Testis (tissue), 2 donors: ENCODE measurements at regions not wholly inside any gene's neighbourhood (a gene's known extent, or its start where the extent isn't known, plus 50 kb on each side); places are given as distances from the start of the nearest gene placed in this dataset.

Experiments used
- DNase-seq: peaks from one replicate; pipeline ENCODE4 v3.0.0-alpha.2; 2019
- H3K27ac ChIP-seq, 2 donors: fragments of 200-600 bp; sonication (generic); one replicate each; pipeline ENCODE4 v1.5.1; 2019
- H3K27me3 ChIP-seq: fragments of 200-600 bp; sonication (generic); one replicate; pipeline ENCODE4 v1.5.1; 2019
- H3K36me3 ChIP-seq: fragments of 200-600 bp; sonication (generic); one replicate; pipeline ENCODE4 v1.5.1; 2017; ENCODE audit warnings: low read depth; ENCODE audit errors: missing control alignments
- H3K4me1 ChIP-seq: fragments of 200-600 bp; sonication (generic); one replicate; pipeline ENCODE4 v1.5.1; 2019
- H3K4me3 ChIP-seq, 2 donors: fragments of 200-600 bp; sonication (generic); one replicate each; pipeline ENCODE4 v1.5.1; 2017 to 2019
- H3K9me3 ChIP-seq: fragments of 200-600 bp; sonication (generic); one replicate; pipeline ENCODE4 v1.5.1; 2017
- POLR2A ChIP-seq: fragments of 450-650 bp; IDR thresholded peaks from one replicate; pipeline ENCODE4 v1.6.1; 2017; ENCODE audit warnings: antibody characterized with exemption, mild to moderate bottlenecking, moderate library complexity
- WGBS, 2 donors: methylation state at CpG; one replicate each; pipeline ENCODE4 v1.1.5; 2018; 5-methylcytosine and 5-hydroxymethylcytosine counted together
- intact Hi-C: fragments of 100-400 bp; cut with DNase I; formaldehyde crosslinking; loops from one replicate; pipeline ENCODE4 v1.15.1; 2023; ENCODE audit warnings: low total_unique reads
- TF ChIP-seq, protein P1 (sequence below), 3 experiments: fragments of 450-650 bp in 2 of 3; fragments of 200-600 bp in 1 of 3; sonication (generic) in 1 of 3; IDR thresholded peaks; one replicate each; pipeline ENCODE4 v1.5.1; 2016 to 2019; ENCODE audit warnings: antibody characterized with exemption in 3 of 3, mild to moderate bottlenecking in 2 of 3, moderate library complexity in 1 of 3

DNA sequence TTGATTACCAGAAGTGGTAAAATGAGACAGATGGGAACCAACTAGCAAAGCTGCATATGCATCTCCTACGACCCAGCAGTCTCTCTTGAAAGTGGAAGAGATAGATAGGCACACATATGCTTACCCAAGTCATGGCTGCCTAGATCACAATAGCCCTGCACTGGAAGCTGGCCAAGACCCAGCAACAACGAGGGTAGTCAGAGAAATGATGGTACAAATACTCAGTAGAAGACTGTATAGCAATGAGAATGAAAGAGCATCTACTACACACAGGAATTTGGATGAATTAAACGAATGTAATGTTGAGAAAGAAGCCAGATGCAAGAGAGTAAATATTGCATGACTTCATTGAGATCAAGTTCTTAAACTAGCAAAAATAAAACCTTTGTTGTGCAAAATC lies 100.3 kb upstream of the FAT1 start:
- Histone ChIP-seq H3K9me3 (no peaks in the 10 kb centered on the region), H3K36me3 (no peaks in the 10 kb centered on the region), H3K27me3 (no peaks in the 10 kb centered on the region), H3K4me1 (no peaks in the 10 kb centered on the region), H3K27ac (no peak overlapping the region), H3K4me3 (no peak overlapping the region)
- intact Hi-C loops: no loop called here
- DNase-seq: no peak
- TF ChIP-seq, protein P1, sequence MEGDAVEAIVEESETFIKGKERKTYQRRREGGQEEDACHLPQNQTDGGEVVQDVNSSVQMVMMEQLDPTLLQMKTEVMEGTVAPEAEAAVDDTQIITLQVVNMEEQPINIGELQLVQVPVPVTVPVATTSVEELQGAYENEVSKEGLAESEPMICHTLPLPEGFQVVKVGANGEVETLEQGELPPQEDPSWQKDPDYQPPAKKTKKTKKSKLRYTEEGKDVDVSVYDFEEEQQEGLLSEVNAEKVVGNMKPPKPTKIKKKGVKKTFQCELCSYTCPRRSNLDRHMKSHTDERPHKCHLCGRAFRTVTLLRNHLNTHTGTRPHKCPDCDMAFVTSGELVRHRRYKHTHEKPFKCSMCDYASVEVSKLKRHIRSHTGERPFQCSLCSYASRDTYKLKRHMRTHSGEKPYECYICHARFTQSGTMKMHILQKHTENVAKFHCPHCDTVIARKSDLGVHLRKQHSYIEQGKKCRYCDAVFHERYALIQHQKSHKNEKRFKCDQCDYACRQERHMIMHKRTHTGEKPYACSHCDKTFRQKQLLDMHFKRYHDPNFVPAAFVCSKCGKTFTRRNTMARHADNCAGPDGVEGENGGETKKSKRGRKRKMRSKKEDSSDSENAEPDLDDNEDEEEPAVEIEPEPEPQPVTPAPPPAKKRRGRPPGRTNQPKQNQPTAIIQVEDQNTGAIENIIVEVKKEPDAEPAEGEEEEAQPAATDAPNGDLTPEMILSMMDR (IDR thresholded peaks at IDR 0.05): no peak
- WGBS, 2 donors: 70 to 71% methylated on average over 3 of the region's 3 CpGs

- no peak for DNase-seq
- intact Hi-C loops: no loop called here
- H3K4me1 ChIP-seq: no peaks in the 10 kb centered on the region
- WGBS, 2 donors: 84 to 91% methylated on average over 3 of the region's 3 CpGs
- no peaks in the 10 kb centered on the region for H3K27me3 ChIP-seq
- no peak overlapping the region for H3K27ac ChIP-seq
- H3K4me3 ChIP-seq: no peak overlapping the region
- no peaks in the 10 kb centered on the region for H3K36me3 ChIP-seq
- no peak for TF ChIP-seq POLR2A
- TF ChIP-seq, protein P1 (IDR thresholded peaks at IDR 0.05): no peak
- no peaks in the 10 kb centered on the region for H3K9me3 ChIP-seq
Observed at GRCh38 chr4:186825069-186825468, 101.4 kb upstream of the FAT1 start.

DNA sequence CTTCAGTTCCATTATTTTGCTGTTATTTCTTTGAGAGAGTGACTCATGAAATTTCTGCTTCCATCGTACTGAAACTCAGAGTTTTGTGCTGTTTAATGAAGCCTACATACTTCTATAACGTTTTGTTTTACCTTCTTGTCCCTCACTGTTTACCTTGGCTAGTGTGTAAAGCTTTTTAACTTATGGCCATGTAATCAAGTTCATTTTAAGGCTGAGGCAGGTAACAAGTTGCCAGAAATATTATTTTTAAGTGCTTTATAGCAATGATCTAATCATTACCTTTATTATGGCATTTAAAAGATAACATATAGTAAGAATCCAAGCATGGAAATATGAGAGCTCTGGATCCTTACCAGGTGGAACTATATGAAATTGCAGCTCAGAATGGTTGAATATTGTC lies 102.3 kb upstream of the FAT1 start:
- TF ChIP-seq, protein P1 (IDR thresholded peaks at IDR 0.05): no peak
- no peak for TF ChIP-seq POLR2A
- intact Hi-C loops: no loop called here
- H3K27ac ChIP-seq: no peak overlapping the region
- WGBS, 2 donors: 39 to 47% methylated on average over 2 of the region's 2 CpGs
- no peaks in the 10 kb centered on the region for H3K36me3 ChIP-seq
- no peak overlapping the region for H3K4me3 ChIP-seq
- no peaks in the 10 kb centered on the region for H3K9me3 ChIP-seq
- no peaks in the 10 kb centered on the region for H3K27me3 ChIP-seq
- no peaks in the 10 kb centered on the region for H3K4me1 ChIP-seq
- DNase-seq: no peak

DNA sequence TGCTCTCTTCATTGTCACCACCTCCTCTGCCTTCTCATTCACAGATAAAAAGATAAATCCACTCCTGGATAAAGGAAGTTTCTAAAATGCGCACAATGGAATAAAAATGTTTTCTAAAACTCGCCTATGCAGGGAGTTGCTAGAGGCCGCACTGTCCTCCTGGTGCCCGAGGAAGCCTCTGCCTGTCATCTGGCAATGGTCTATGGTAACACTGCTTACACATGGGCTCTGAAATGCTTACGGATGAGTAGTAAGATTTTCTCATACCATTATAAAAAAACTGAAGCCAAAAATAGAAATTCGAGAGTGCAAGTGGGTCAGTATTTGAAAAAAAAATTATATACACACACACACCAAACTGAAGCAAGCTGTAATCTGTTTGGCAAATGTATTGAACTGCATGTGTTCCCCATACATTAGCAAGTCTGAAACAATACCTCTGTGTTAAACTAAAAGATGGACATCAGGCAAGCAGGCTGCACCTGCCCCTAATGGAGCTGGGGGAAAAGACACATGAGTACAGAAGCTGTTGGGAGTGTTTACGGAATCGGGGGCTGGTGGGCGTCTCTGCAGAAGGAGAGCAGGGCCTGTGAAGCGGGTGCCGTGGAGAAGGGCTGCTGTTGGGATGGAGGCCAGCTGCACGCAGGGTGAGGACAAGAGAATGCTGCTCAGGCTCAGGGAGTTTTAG lies 103.3 kb upstream of the FAT1 start:
- Histone ChIP-seq H3K27me3 (no peaks in the 10 kb centered on the region), H3K27ac (no peak overlapping the region), H3K9me3 (no peaks in the 10 kb centered on the region), H3K36me3 (no peaks in the 10 kb centered on the region), H3K4me3 (no peak overlapping the region), H3K4me1 (no peaks in the 10 kb centered on the region)
- WGBS, 2 donors: 85 to 86% methylated on average over 12 of the region's 12 CpGs
- no peak for DNase-seq
- no peak for TF ChIP-seq POLR2A
- TF ChIP-seq, protein P1 (IDR thresholded peaks at IDR 0.05): no peak
- intact Hi-C loops: no loop called here

DNA sequence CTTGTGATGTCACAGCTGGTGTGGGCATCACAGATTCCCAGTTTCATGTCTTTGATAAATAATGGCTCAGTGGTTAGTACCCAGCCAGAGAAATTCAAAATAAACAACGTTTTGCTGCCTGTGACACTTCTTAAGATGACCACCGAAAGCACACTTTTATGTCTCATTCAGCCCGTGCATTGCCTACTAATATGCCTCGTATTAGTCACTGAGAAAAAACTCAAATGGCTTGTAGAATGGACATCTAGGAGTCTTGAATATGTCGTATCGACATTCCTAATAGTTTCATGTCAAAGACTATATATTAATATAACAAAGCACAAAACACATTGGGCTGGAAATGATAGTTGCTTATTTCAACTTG lies 103.9 kb upstream of the FAT1 start:
- H3K27me3 ChIP-seq: no peaks in the 10 kb centered on the region
- H3K4me3 ChIP-seq: no peak overlapping the region
- WGBS, 2 donors: 80 to 84% methylated on average over 6 of the region's 6 CpGs
- TF ChIP-seq POLR2A: no peak
- TF ChIP-seq, protein P1 (IDR thresholded peaks at IDR 0.05): no peak
- no peak for DNase-seq
- H3K27ac ChIP-seq: no peak overlapping the region
- H3K36me3 ChIP-seq: no peaks in the 10 kb centered on the region
- H3K4me1 ChIP-seq: no peaks in the 10 kb centered on the region
- no peaks in the 10 kb centered on the region for H3K9me3 ChIP-seq
- intact Hi-C loops: no loop called here
